Astrocyte (in vitro differentiated cells and primary cell): ENCODE measurements at regions not wholly inside any gene's neighbourhood (a gene's known extent, or its start where the extent isn't known, plus 50 kb on each side); places are given as distances from the start of the nearest gene placed in this dataset.
A peak's percentile ranks its signal among the peaks of the same experiment; 100 is the strongest.

Source experiments
- DNase-seq: peaks from one replicate; pipeline ENCODE4 v3.0.0-alpha.2; 2010; ENCODE audit warnings: low read depth
- FAIRE-seq: peaks from 2 replicates; lab custom pipeline; 2011; peaks lifted over from hg19 to GRCh38; lab: Jason Lieb, UNC
- H2AFZ ChIP-seq: 2 replicates; pipeline ENCODE4 v1.6.0; 2012; ENCODE audit warnings: low read depth, low read length, inconsistent platforms
- H3K27ac ChIP-seq: 2 replicates; pipeline ENCODE4 v1.5.1; 2011; ENCODE audit warnings: low read depth, low read length, inconsistent platforms
- H3K27me3 ChIP-seq: 2 replicates; pipeline ENCODE4 v1.6.0; 2011; ENCODE audit warnings: low read length, inconsistent platforms; ENCODE audit not compliant: insufficient read depth
- H3K36me3 ChIP-seq: 2 replicates; pipeline ENCODE4 v1.5.1; 2011; ENCODE audit warnings: low read length, inconsistent platforms; ENCODE audit not compliant: insufficient read depth
- H3K4me1 ChIP-seq: 2 replicates; pipeline ENCODE4 v1.5.1; 2011; ENCODE audit warnings: low read length, inconsistent platforms; ENCODE audit not compliant: insufficient read depth
- H3K4me2 ChIP-seq: 2 replicates; pipeline ENCODE4 v1.6.0; 2012; ENCODE audit warnings: low read length, inconsistent platforms
- H3K4me3 ChIP-seq: 2 replicates; pipeline ENCODE4 v1.5.1; 2011; ENCODE audit warnings: low read depth, mild to moderate bottlenecking, low read length, inconsistent platforms; ENCODE audit not compliant: insufficient read depth
- H3K79me2 ChIP-seq: 2 replicates; pipeline ENCODE4 v1.6.0; 2012; ENCODE audit warnings: mild to moderate bottlenecking, low read length, inconsistent platforms; ENCODE audit not compliant: insufficient read depth
- H3K9ac ChIP-seq: 2 replicates; pipeline ENCODE4 v1.6.0; 2012; ENCODE audit warnings: mild to moderate bottlenecking, low read length, inconsistent platforms
- H3K9me3 ChIP-seq: 2 replicates; pipeline ENCODE4 v1.5.1; 2012; ENCODE audit warnings: low read depth, mild to moderate bottlenecking, low read length, inconsistent platforms; ENCODE audit not compliant: insufficient read depth
- H4K20me1 ChIP-seq: 2 replicates; pipeline ENCODE4 v1.6.0; 2012; ENCODE audit warnings: low read length, inconsistent platforms; ENCODE audit not compliant: insufficient read depth
- H3K27ac Mint-ChIP-seq: one replicate; pipeline ENCODE4 v1.8.0; 2021; ENCODE audit warnings: mild to moderate bottlenecking, mixed read lengths; ENCODE audit not compliant: unreplicated experiment
- H3K27me3 Mint-ChIP-seq: one replicate; pipeline ENCODE4 v1.8.0; 2021; ENCODE audit warnings: low read depth, mixed read lengths; ENCODE audit not compliant: unreplicated experiment
- H3K36me3 Mint-ChIP-seq: one replicate; pipeline ENCODE4 v1.8.0; 2021; ENCODE audit warnings: low read depth, mixed read lengths; ENCODE audit not compliant: unreplicated experiment
- H3K4me1 Mint-ChIP-seq: one replicate; pipeline ENCODE4 v1.8.0; 2021; ENCODE audit warnings: low read depth, mixed read lengths; ENCODE audit not compliant: unreplicated experiment
- H3K4me3 Mint-ChIP-seq: one replicate; pipeline ENCODE4 v1.8.0; 2021; ENCODE audit warnings: mild to moderate bottlenecking, moderate library complexity, mixed read lengths; ENCODE audit not compliant: unreplicated experiment
- H3K9me3 Mint-ChIP-seq: one replicate; pipeline ENCODE4 v1.8.0; 2021; ENCODE audit warnings: mild to moderate bottlenecking, mixed read lengths; ENCODE audit not compliant: unreplicated experiment
- EZH2 ChIP-seq: IDR thresholded peaks from 2 replicates; pipeline ENCODE4 v1.6.1; 2012; ENCODE audit warnings: mild to moderate bottlenecking, low read length, inconsistent platforms; ENCODE audit not compliant: insufficient read depth
- TF ChIP-seq, protein P1 (sequence below): IDR thresholded peaks from 2 replicates; pipeline ENCODE4 v1.5.1; 2011; ENCODE audit warnings: low read depth, mild to moderate bottlenecking, inconsistent platforms, low read length, moderate library complexity; ENCODE audit not compliant: insufficient read depth

DNA sequence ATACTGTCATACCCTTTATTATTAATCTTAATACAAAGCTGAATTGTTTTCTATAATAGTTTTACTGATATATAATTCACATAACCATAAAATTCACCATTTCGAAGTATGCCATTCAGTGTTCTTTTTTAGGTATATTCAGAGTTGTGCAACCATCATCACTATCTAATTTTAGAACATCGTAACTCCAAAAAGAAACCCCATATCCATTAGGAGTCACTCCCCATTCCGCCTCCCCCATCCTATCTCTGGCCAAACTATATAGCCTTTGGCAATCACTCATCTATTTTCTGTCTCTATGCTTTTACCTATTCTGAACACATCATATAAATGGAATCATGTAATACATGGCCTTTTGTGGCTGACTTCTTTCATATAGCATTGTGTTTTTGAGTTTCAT is 169.7 kb upstream of the GALNT15 start:
- no peak overlapping the region for H3K27ac ChIP-seq
- Mint-ChIP-seq H3K9me3 (peaks cover 2% of the 10 kb centered on the region), H3K4me1 (no peaks in the 10 kb centered on the region), H3K27me3 (no peaks in the 10 kb centered on the region), H3K36me3 (no peaks in the 10 kb centered on the region), H3K4me3 (no peak overlapping the region), H3K27ac (no peak overlapping the region)
- no peak overlapping the region for H3K4me2 ChIP-seq
- FAIRE-seq (no peak), DNase-seq (no peak)
- no peak overlapping the region for H3K4me3 ChIP-seq
- no peak overlapping the region for H2AFZ ChIP-seq
- TF ChIP-seq, protein P1, sequence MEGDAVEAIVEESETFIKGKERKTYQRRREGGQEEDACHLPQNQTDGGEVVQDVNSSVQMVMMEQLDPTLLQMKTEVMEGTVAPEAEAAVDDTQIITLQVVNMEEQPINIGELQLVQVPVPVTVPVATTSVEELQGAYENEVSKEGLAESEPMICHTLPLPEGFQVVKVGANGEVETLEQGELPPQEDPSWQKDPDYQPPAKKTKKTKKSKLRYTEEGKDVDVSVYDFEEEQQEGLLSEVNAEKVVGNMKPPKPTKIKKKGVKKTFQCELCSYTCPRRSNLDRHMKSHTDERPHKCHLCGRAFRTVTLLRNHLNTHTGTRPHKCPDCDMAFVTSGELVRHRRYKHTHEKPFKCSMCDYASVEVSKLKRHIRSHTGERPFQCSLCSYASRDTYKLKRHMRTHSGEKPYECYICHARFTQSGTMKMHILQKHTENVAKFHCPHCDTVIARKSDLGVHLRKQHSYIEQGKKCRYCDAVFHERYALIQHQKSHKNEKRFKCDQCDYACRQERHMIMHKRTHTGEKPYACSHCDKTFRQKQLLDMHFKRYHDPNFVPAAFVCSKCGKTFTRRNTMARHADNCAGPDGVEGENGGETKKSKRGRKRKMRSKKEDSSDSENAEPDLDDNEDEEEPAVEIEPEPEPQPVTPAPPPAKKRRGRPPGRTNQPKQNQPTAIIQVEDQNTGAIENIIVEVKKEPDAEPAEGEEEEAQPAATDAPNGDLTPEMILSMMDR = no peak
- no peak for TF ChIP-seq EZH2
- H4K20me1 ChIP-seq = no peaks in the 10 kb centered on the region
- H3K9ac ChIP-seq = no peak overlapping the region
- no peaks in the 10 kb centered on the region for H3K79me2 ChIP-seq
- H3K9me3 ChIP-seq = peaks cover 3% of the 10 kb centered on the region
- no peaks in the 10 kb centered on the region for H3K4me1 ChIP-seq
- H3K36me3 ChIP-seq = no peaks in the 10 kb centered on the region
- no peaks in the 10 kb centered on the region for H3K27me3 ChIP-seq

DNA sequence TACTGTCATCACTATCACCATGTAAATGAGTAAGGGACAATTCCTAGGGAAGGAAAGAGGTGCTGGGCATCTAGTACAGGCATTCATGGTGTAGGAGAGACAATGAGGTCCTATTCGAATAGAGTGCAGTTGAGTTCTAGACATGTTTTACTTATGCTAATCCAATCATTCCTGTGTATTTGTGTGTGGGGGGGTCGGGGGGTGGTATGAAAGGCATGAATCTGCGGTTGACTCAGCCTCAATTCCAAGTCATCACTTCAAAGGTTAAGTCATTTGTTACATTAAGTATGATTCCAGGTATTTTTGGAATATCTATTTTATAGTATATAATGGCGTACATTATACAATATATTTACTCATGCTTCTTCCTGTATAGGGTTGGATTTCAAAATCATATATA is 163.1 kb upstream of the GALNT15 start:
- Histone ChIP-seq H4K20me1 (no peaks in the 10 kb centered on the region), H3K9me3 (peaks cover 3% of the 10 kb centered on the region), H2AFZ (no peak overlapping the region), H3K4me2 (peak overlapping the region; percentile 68), H3K27ac (peak overlapping the region; percentile 94), H3K9ac (peak overlapping the region; percentile 45), H3K36me3 (no peaks in the 10 kb centered on the region), H3K27me3 (no peaks in the 10 kb centered on the region), H3K4me3 (no peak overlapping the region), H3K4me1 (peaks cover 16% of the 10 kb centered on the region), H3K79me2 (no peaks in the 10 kb centered on the region)
- H3K27me3 Mint-ChIP-seq = peaks cover 2% of the 10 kb centered on the region
- no peak overlapping the region for H3K4me3 Mint-ChIP-seq
- peaks cover 2% of the 10 kb centered on the region for H3K9me3 Mint-ChIP-seq
- no peak overlapping the region for H3K27ac Mint-ChIP-seq
- TF ChIP-seq EZH2 = no peak
- TF ChIP-seq, protein P1 = no peak
- FAIRE-seq = no peak
- peaks cover 2% of the 10 kb centered on the region for H3K4me1 Mint-ChIP-seq
- H3K36me3 Mint-ChIP-seq = no peaks in the 10 kb centered on the region
- peak; percentile 55 for DNase-seq

DNA sequence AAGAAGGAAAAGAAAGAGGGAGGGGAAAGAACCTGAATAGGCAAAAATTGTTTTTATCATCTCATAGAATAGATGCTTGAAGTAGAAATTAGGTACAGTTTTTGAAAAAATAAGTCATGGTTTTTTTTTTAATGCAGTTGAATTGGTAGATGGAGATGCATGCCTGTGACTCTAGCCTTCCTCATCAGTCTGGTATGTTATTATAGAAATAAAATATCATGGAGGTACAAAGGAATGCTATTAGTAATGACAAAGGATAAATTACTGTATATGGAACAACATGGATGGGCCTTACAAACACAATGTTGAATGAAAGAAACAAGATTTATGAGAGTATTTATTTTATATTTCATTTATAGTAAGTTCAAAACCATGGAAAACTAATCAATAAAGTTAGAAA is 162.4 kb upstream of the GALNT15 start:
- FAIRE-seq = no peak
- H3K27ac Mint-ChIP-seq = no peak overlapping the region
- DNase-seq = peak; percentile 76

More for the DNA sequence above, 162.4 kb upstream of the GALNT15 start:
- peaks cover 2% of the 10 kb centered on the region for H3K27me3 Mint-ChIP-seq
- peaks cover 16% of the 10 kb centered on the region for H3K4me1 ChIP-seq
- H3K4me1 Mint-ChIP-seq = peaks cover 2% of the 10 kb centered on the region
- H3K9ac ChIP-seq = peak overlapping the region; percentile 45
- H3K27ac ChIP-seq = peak overlapping the region; percentile 94
- TF ChIP-seq EZH2 = no peak
- TF ChIP-seq, protein P1 = no peak
- no peak overlapping the region for H3K4me3 ChIP-seq
- peaks cover 3% of the 10 kb centered on the region for H3K9me3 ChIP-seq
- peak overlapping the region; percentile 68 for H3K4me2 ChIP-seq
- H3K36me3 Mint-ChIP-seq = no peaks in the 10 kb centered on the region
- no peaks in the 10 kb centered on the region for H4K20me1 ChIP-seq
- no peaks in the 10 kb centered on the region for H3K36me3 ChIP-seq
- no peaks in the 10 kb centered on the region for H3K27me3 ChIP-seq
- no peaks in the 10 kb centered on the region for H3K79me2 ChIP-seq
- H3K4me3 Mint-ChIP-seq = no peak overlapping the region
- peaks cover 2% of the 10 kb centered on the region for H3K9me3 Mint-ChIP-seq
- peak overlapping the region; percentile 46 for H2AFZ ChIP-seq
